HuH-7 (cell line): ENCODE measurements at regions not wholly inside any gene's neighbourhood (a gene's known extent, or its start where the extent isn't known, plus 50 kb on each side); places are given as distances from the start of the nearest gene placed in this dataset.

Experiments used
- DNase-seq: peaks from one replicate; pipeline ENCODE4 v3.0.0; 2011; ENCODE audit warnings: low spot score

- no peak for DNase-seq
These were observed 75.3 kb upstream of the COX10 start for GRCh38 chr17:13994050-13994449.

GRCh38 chr17:13995856-13996271, 73.4 kb upstream of the COX10 start:
- no peak for DNase-seq

- DNase-seq, result no peak
These were observed 73.0 kb upstream of the COX10 start for GRCh38 chr17:13996276-13996675.

GRCh38 chr17:13996748-13997147, 72.6 kb upstream of the COX10 start:
- DNase-seq, result no peak

- no peak for DNase-seq
These were observed 64.2 kb upstream of the COX10 start for GRCh38 chr17:14004927-14005620.

- DNase-seq, result no peak
These were observed 62.9 kb upstream of the COX10 start for GRCh38 chr17:14006249-14006942.

GRCh38 chr17:14007951-14008350, 61.4 kb upstream of the COX10 start:
- DNase-seq, result no peak

- DNase-seq, result no peak
These were observed 58.1 kb upstream of the COX10 start for GRCh38 chr17:14011036-14011692.

GRCh38 chr17:14011740-14012405, 57.4 kb upstream of the COX10 start:
- DNase-seq, result no peak

- no peak for DNase-seq
These were observed 54.6 kb upstream of the COX10 start for GRCh38 chr17:14014657-14015056.

GRCh38 chr17:14015271-14015670, 54.0 kb upstream of the COX10 start:
- no peak for DNase-seq

GRCh38 chr17:14016858-14017257, 52.4 kb upstream of the COX10 start:
- DNase-seq, result no peak

GRCh38 chr17:14019186-14019956, 49.9 kb upstream of the COX10 start:
- DNase-seq, result no peak
